CD4-positive, alpha-beta T cell treated with Interleukin-15 for 1 hour (primary cell): ENCODE measurements at regions not wholly inside any gene's neighbourhood (a gene's known extent, or its start where the extent isn't known, plus 50 kb on each side); places are given as distances from the start of the nearest gene placed in this dataset.
"Not testable (repeated sequence)": the region's sequence is repeated elsewhere in the genome, so short reads cannot be mapped to it uniquely, and the experiment has no call there.

Source experiments
- DNase-seq: peaks from one replicate; pipeline ENCODE4 v3.0.0-alpha.2; 2020

GRCh38 chrX:73940893-73941470, 88.5 kb upstream of the XIST start:
- DNase-seq, result no peak

GRCh38 chrX:73937843-73938242, 85.3 kb upstream of the XIST start:
- DNase-seq, result peak; percentile 44

- no peak for DNase-seq
Measured at GRCh38 chrX:73932522-73932921, 80.0 kb upstream of the XIST start.

GRCh38 chrX:73930300-73930699, 77.8 kb upstream of the XIST start:
- DNase-seq, result no peak

GRCh38 chrX:73922856-73923455, 70.4 kb upstream of the XIST start:
- no peak for DNase-seq

- no peak for DNase-seq
Measured at GRCh38 chrX:73916931-73917667, 64.6 kb upstream of the XIST start.

GRCh38 chrX:73916489-73916888, 64.0 kb upstream of the XIST start:
- no peak for DNase-seq

GRCh38 chrX:73914792-73915191, 62.3 kb upstream of the XIST start:
- DNase-seq, result not testable (repeated sequence)

GRCh38 chrX:73913580-73913979, 61.1 kb upstream of the XIST start:
- no peak for DNase-seq

GRCh38 chrX:73911946-73912345, 59.4 kb upstream of the XIST start:
- DNase-seq, result not testable (repeated sequence)

- DNase-seq, result not testable (repeated sequence)
Measured at GRCh38 chrX:73905749-73906374, 53.3 kb upstream of the XIST start.

- DNase-seq, result no peak
Measured at GRCh38 chrX:73903941-73904340, 51.4 kb upstream of the XIST start.
